Upper lobe of right lung (tissue), 1 donor: ENCODE measurements at regions not wholly inside any gene's neighbourhood (a gene's known extent, or its start where the extent isn't known, plus 50 kb on each side); places are given as distances from the start of the nearest gene placed in this dataset.
"Not testable (repeated sequence)": the region's sequence is repeated elsewhere in the genome, so short reads cannot be mapped to it uniquely, and the experiment has no call there.

Experiments
- ATAC-seq: fragments of 200-7000 bp; cut with Tn5 transposase; one replicate; pipeline ENCODE4 v1.9.1; 2020; ENCODE audit warnings: mild to moderate bottlenecking, moderate library complexity
- DNase-seq: peaks from one replicate; pipeline ENCODE4 v3.0.0-alpha.2; 2020
- H3K27ac ChIP-seq: fragments of 200-600 bp; one replicate; pipeline ENCODE4 v1.8.0; 2022
- H3K27me3 ChIP-seq: fragments of 200-600 bp; one replicate; pipeline ENCODE4 v1.8.0; 2022; ENCODE audit warnings: mild to moderate bottlenecking
- H3K36me3 ChIP-seq: fragments of 200-600 bp; one replicate; pipeline ENCODE4 v1.8.0; 2022
- H3K4me1 ChIP-seq: fragments of 200-600 bp; one replicate; pipeline ENCODE4 v1.8.0; 2022
- H3K4me3 ChIP-seq: fragments of 200-600 bp; one replicate; pipeline ENCODE4 v1.8.0; 2022; ENCODE audit warnings: mild to moderate bottlenecking
- H3K9me3 ChIP-seq: fragments of 200-600 bp; one replicate; pipeline ENCODE4 v1.8.0; 2022
- CTCF ChIP-seq: fragments of 200-600 bp; IDR thresholded peaks from one replicate; pipeline ENCODE4 v1.8.0; 2022; ENCODE audit warnings: antibody characterized with exemption
- intact Hi-C: fragments of 100-400 bp; cut with DNase I; formaldehyde crosslinking; loops from one replicate; pipeline ENCODE4 v1.11.0; 2022
- donor health status: DM: no; HTN: yes; CAD: no; lungs with severe emphysema.

- no peak for TF ChIP-seq CTCF
- no peak for ATAC-seq
- Histone ChIP-seq H3K9me3 (peaks cover 6% of the 10 kb centered on the region), H3K36me3 (no peaks in the 10 kb centered on the region), H3K27ac (no peak overlapping the region), H3K4me3 (no peak overlapping the region), H3K27me3 (no peaks in the 10 kb centered on the region), H3K4me1 (no peaks in the 10 kb centered on the region)
- intact Hi-C loops, result no loop called here
- DNase-seq, result no peak
Measured at GRCh38 chr7:54409917-54410316, 132.3 kb upstream of the VSTM2A start.

GRCh38 chr7:54416678-54417077, 125.5 kb upstream of the VSTM2A start:
- H3K36me3 ChIP-seq, result no peaks in the 10 kb centered on the region
- no peaks in the 10 kb centered on the region for H3K9me3 ChIP-seq
- no peak for ATAC-seq
- H3K4me1 ChIP-seq, result no peaks in the 10 kb centered on the region
- TF ChIP-seq CTCF, result no peak
- H3K27ac ChIP-seq, result no peak overlapping the region
- H3K4me3 ChIP-seq, result no peak overlapping the region
- DNase-seq, result no peak
- H3K27me3 ChIP-seq, result no peaks in the 10 kb centered on the region
- intact Hi-C loops, result no loop called here

GRCh38 chr7:54419209-54419608, 123.0 kb upstream of the VSTM2A start:
- no peak overlapping the region for H3K4me3 ChIP-seq
- DNase-seq, result no peak
- intact Hi-C loops, result no loop called here
- ATAC-seq, result no peak
- H3K4me1 ChIP-seq, result no peaks in the 10 kb centered on the region
- no peak overlapping the region for H3K27ac ChIP-seq
- H3K36me3 ChIP-seq, result no peaks in the 10 kb centered on the region
- no peak for TF ChIP-seq CTCF
- H3K27me3 ChIP-seq, result no peaks in the 10 kb centered on the region
- no peaks in the 10 kb centered on the region for H3K9me3 ChIP-seq

GRCh38 chr7:54426406-54426805, 115.8 kb upstream of the VSTM2A start:
- H3K4me1 ChIP-seq, result no peaks in the 10 kb centered on the region
- H3K27me3 ChIP-seq, result no peaks in the 10 kb centered on the region
- no peak overlapping the region for H3K27ac ChIP-seq
- no peak overlapping the region for H3K4me3 ChIP-seq
- ATAC-seq (no peak), DNase-seq (no peak)
- H3K9me3 ChIP-seq, result no peaks in the 10 kb centered on the region
- no peaks in the 10 kb centered on the region for H3K36me3 ChIP-seq
- TF ChIP-seq CTCF, result no peak
- intact Hi-C loops, result no loop called here

GRCh38 chr7:54429111-54429510, 113.1 kb upstream of the VSTM2A start:
- Histone ChIP-seq H3K27ac (no peak overlapping the region), H3K27me3 (no peaks in the 10 kb centered on the region), H3K9me3 (no peaks in the 10 kb centered on the region), H3K4me1 (no peaks in the 10 kb centered on the region), H3K4me3 (no peak overlapping the region), H3K36me3 (no peaks in the 10 kb centered on the region)
- intact Hi-C loops, result no loop called here
- no peak for TF ChIP-seq CTCF
- ATAC-seq, result no peak
- no peak for DNase-seq

GRCh38 chr7:54439391-54439790, 102.8 kb upstream of the VSTM2A start:
- intact Hi-C loops, result no loop called here
- DNase-seq, result no peak
- H3K27me3 ChIP-seq, result no peaks in the 10 kb centered on the region
- no peaks in the 10 kb centered on the region for H3K36me3 ChIP-seq
- ATAC-seq, result no peak
- H3K27ac ChIP-seq, result no peak overlapping the region
- H3K4me1 ChIP-seq, result no peaks in the 10 kb centered on the region
- TF ChIP-seq CTCF, result no peak
- H3K4me3 ChIP-seq, result no peak overlapping the region
- H3K9me3 ChIP-seq, result no peaks in the 10 kb centered on the region

- H3K27ac ChIP-seq, H3K36me3 ChIP-seq, H3K4me1 ChIP-seq, intact Hi-C loops, DNase-seq, H3K9me3 ChIP-seq, H3K4me3 ChIP-seq, H3K27me3 ChIP-seq, ATAC-seq: not testable (repeated sequence)
Measured at GRCh38 chr7:54444046-54444686, 98.0 kb upstream of the VSTM2A start.

GRCh38 chr7:54453168-54453567, 89.0 kb upstream of the VSTM2A start:
- ATAC-seq, intact Hi-C loops, H3K36me3 ChIP-seq, DNase-seq, H3K27ac ChIP-seq, H3K4me1 ChIP-seq, H3K27me3 ChIP-seq, H3K4me3 ChIP-seq, H3K9me3 ChIP-seq: not testable (repeated sequence)

GRCh38 chr7:54454700-54455099, 87.5 kb upstream of the VSTM2A start:
- H3K27ac ChIP-seq, H3K36me3 ChIP-seq, H3K9me3 ChIP-seq, H3K4me1 ChIP-seq, intact Hi-C loops, DNase-seq, H3K27me3 ChIP-seq, ATAC-seq, H3K4me3 ChIP-seq: not testable (repeated sequence)
